Trophoblast cell (in vitro differentiated cells and primary cell): ENCODE measurements at regions not wholly inside any gene's neighbourhood (a gene's known extent, or its start where the extent isn't known, plus 50 kb on each side); places are given as distances from the start of the nearest gene placed in this dataset.

Experiments
- DNase-seq, 2 donors: peaks; one replicate each; pipeline ENCODE4 v3.0.0-alpha.2; 2016
- H2AFZ ChIP-seq: 2 replicates; pipeline ENCODE4 v1.6.1; 2013; ENCODE audit warnings: low read length, moderate library complexity, mild to moderate bottlenecking; ENCODE audit not compliant: insufficient read depth, poor library complexity
- H2AK5ac ChIP-seq: 2 replicates; pipeline ENCODE4 v1.6.1; 2013; ENCODE audit warnings: mild to moderate bottlenecking, low read length
- H2BK120ac ChIP-seq: 2 replicates; pipeline ENCODE4 v1.6.1; 2013; ENCODE audit warnings: low read length, mild to moderate bottlenecking, moderate library complexity; ENCODE audit not compliant: insufficient read depth, poor library complexity
- H2BK12ac ChIP-seq: 2 replicates; pipeline ENCODE4 v1.6.1; 2013; ENCODE audit warnings: mild to moderate bottlenecking, low read length, moderate library complexity
- H2BK5ac ChIP-seq: 2 replicates; pipeline ENCODE4 v1.6.1; 2013; ENCODE audit warnings: low read length, low read depth, moderate library complexity, mild to moderate bottlenecking; ENCODE audit not compliant: poor library complexity
- H3K14ac ChIP-seq: 2 replicates; pipeline ENCODE4 v1.6.1; 2013; ENCODE audit warnings: mild to moderate bottlenecking, low read length
- H3K18ac ChIP-seq: 2 replicates; pipeline ENCODE4 v1.6.1; 2013; ENCODE audit warnings: mild to moderate bottlenecking, low read length
- H3K23ac ChIP-seq: 2 replicates; pipeline ENCODE4 v1.6.1; 2013; ENCODE audit warnings: low read length
- H3K27ac ChIP-seq: 2 replicates; pipeline ENCODE4 v1.5.1; 2013; ENCODE audit warnings: low read depth, mild to moderate bottlenecking, inconsistent platforms, low read length, moderate library complexity
- H3K27me3 ChIP-seq: 2 replicates; pipeline ENCODE4 v1.6.1; 2013; ENCODE audit warnings: inconsistent platforms, mild to moderate bottlenecking, low read length, moderate library complexity; ENCODE audit not compliant: insufficient read depth
- H3K36me3 ChIP-seq, 2 experiments: 1 replicate in 1 of 2; 2 replicates in 1 of 2; pipeline ENCODE4 v1.6.1; 2013; ENCODE audit warnings: low read length in 2 of 2, mild to moderate bottlenecking in 2 of 2, moderate library complexity in 1 of 2; ENCODE audit not compliant: insufficient read depth in 2 of 2, control insufficient read depth in 1 of 2
- H3K4ac ChIP-seq: 2 replicates; pipeline ENCODE4 v1.6.1; 2013; ENCODE audit warnings: low read depth, mild to moderate bottlenecking, low read length, moderate library complexity
- H3K4me1 ChIP-seq, 2 experiments: 1 replicate in 1 of 2; 2 replicates in 1 of 2; pipeline ENCODE4 v1.6.1; 2013; ENCODE audit warnings: low read length in 2 of 2, mild to moderate bottlenecking in 2 of 2, moderate library complexity in 1 of 2; ENCODE audit not compliant: insufficient read depth in 2 of 2, control insufficient read depth in 1 of 2
- H3K4me2 ChIP-seq: 2 replicates; pipeline ENCODE4 v1.6.1; 2013; ENCODE audit warnings: inconsistent platforms, mild to moderate bottlenecking, low read length, moderate library complexity
- H3K4me3 ChIP-seq: 2 replicates; pipeline ENCODE4 v1.5.1; 2013; ENCODE audit warnings: mild to moderate bottlenecking, low read depth, low read length, inconsistent platforms
- H3K79me1 ChIP-seq: one replicate; pipeline ENCODE4 v1.6.1; 2013; ENCODE audit warnings: low read length
- H3K79me2 ChIP-seq: 2 replicates; pipeline ENCODE4 v1.6.1; 2013; ENCODE audit warnings: low read length, mild to moderate bottlenecking; ENCODE audit not compliant: control insufficient read depth, insufficient read depth, poor library complexity
- H3K9ac ChIP-seq: 2 replicates; pipeline ENCODE4 v1.6.1; 2013; ENCODE audit warnings: mild to moderate bottlenecking, low read length
- H3K9me3 ChIP-seq: 2 replicates; pipeline ENCODE4 v1.6.1; 2013; ENCODE audit warnings: low read depth, mild to moderate bottlenecking, control low read depth, inconsistent platforms, low read length; ENCODE audit not compliant: insufficient read depth
- H4K12ac ChIP-seq: 2 replicates; pipeline ENCODE4 v1.6.1; 2013; ENCODE audit warnings: low read depth, mild to moderate bottlenecking, low read length, moderate library complexity
- H4K8ac ChIP-seq: 2 replicates; pipeline ENCODE4 v1.6.1; 2013; ENCODE audit warnings: low read depth, mild to moderate bottlenecking, low read length, moderate library complexity
- H4K91ac ChIP-seq: one replicate; pipeline ENCODE4 v1.6.1; 2013; ENCODE audit warnings: low read depth, mild to moderate bottlenecking, low read length, moderate library complexity
- WGBS: extraction: QIAGEN DNeasy Blood & Tissue Kit; methylation state at CpG from one replicate; pipeline ENCODE4 v1.1.7; 2013; ENCODE audit warnings: missing lambda C conversion rate; ENCODE audit not compliant: insufficient read length, insufficient coverage; ENCODE audit errors: extremely low coverage; 5-methylcytosine and 5-hydroxymethylcytosine counted together

DNA sequence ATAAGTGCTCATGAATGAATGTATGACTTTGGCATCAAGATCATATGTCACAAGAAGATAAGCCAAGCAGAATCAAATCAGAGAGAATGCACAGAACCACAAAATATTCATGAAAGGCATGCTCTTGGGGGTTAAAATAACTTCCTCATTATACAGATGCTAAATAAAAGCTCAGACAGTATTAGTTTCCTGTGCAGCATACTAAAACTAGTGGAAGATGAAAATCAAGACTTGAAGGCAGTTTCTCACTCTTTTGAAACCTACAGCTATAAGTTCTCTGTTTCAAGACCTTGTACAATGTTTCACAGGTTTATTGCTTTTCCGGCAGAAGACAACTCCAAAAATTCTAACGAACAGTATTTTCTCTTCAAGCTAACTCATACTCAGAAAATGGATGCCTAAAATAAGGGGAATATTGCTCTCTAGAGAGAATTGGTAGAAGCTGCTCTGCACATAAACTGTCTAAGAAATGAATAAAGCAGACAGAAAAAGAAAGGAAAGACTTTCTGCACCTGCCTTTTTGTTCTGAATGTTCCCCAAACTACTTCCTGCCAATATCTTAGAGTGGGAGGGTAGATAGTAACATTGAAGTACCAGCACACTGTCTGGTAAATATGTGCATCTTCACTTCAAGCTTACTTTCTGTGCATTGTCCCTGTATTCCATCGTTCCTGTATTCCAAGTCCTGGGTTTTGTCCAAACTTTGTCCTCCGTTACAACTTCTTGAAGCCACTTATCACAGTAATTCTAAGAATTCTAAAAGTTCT is 639.4 kb upstream of the FAT3 start:
- Histone ChIP-seq H3K27ac (no peak overlapping the region), H4K8ac (no peak overlapping the region), H3K14ac (no peak overlapping the region), H3K4me2 (no peak overlapping the region), H3K9ac (no peak overlapping the region), H3K4me3 (no peak overlapping the region), H2AK5ac (no peak overlapping the region), H3K79me1 (no peaks in the 10 kb centered on the region), H3K27me3 (no peaks in the 10 kb centered on the region), H4K91ac (no peak overlapping the region), H3K18ac (no peak overlapping the region), H3K23ac (no peak overlapping the region), H3K4ac (no peak overlapping the region), H3K36me3 (no peaks in the 10 kb centered on the region), H3K4me1 (no peaks in the 10 kb centered on the region), H3K9me3 (no peaks in the 10 kb centered on the region), H2BK12ac (no peak overlapping the region), H2BK120ac (no peak overlapping the region), H2AFZ (no peak overlapping the region), H3K79me2 (no peaks in the 10 kb centered on the region), H4K12ac (no peak overlapping the region), H2BK5ac (no peak overlapping the region)
- DNase-seq = no peak
- no CpG with 5 or more reads among the region's 4 CpGs for WGBS

DNA sequence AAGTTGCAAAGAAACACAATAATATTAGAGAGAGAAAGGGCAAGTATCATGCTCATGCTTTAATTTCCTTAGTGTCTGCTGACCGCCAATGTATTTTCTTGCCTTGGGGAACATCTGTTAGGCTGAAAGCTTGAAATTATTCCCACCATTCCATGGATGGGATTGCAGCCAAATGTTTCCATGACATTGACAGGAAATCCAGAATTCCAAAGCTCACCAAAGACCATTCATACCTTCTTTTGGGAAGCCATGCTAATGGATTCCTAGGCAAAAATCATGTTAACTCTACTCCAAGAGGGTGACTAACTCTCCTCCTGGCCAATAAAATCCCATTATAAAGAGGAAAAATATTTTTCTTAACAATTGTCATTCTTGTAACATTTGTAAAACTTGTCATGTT is 661.4 kb upstream of the FAT3 start:
- H4K91ac ChIP-seq = no peak overlapping the region
- no peaks in the 10 kb centered on the region for H3K4me1 ChIP-seq
- H4K8ac ChIP-seq = no peak overlapping the region
- no peaks in the 10 kb centered on the region for H3K9me3 ChIP-seq
- no peak overlapping the region for H2AFZ ChIP-seq
- no peak overlapping the region for H3K27ac ChIP-seq
- H3K4ac ChIP-seq = no peak overlapping the region
- no peaks in the 10 kb centered on the region for H3K36me3 ChIP-seq
- no peaks in the 10 kb centered on the region for H3K79me2 ChIP-seq
- no peak overlapping the region for H3K23ac ChIP-seq
- H2BK12ac ChIP-seq = no peak overlapping the region
- no peaks in the 10 kb centered on the region for H3K27me3 ChIP-seq
- H2AK5ac ChIP-seq = no peak overlapping the region
- no peaks in the 10 kb centered on the region for H3K79me1 ChIP-seq
- H2BK120ac ChIP-seq = no peak overlapping the region
- no peak overlapping the region for H3K18ac ChIP-seq
- H3K4me3 ChIP-seq = no peak overlapping the region
- H3K9ac ChIP-seq = no peak overlapping the region
- no peak overlapping the region for H2BK5ac ChIP-seq
- no peak for DNase-seq
- H3K4me2 ChIP-seq = no peak overlapping the region
- WGBS = no CpG with 5 or more reads among the region's 1 CpG
- no peak overlapping the region for H4K12ac ChIP-seq
- no peak overlapping the region for H3K14ac ChIP-seq

DNA sequence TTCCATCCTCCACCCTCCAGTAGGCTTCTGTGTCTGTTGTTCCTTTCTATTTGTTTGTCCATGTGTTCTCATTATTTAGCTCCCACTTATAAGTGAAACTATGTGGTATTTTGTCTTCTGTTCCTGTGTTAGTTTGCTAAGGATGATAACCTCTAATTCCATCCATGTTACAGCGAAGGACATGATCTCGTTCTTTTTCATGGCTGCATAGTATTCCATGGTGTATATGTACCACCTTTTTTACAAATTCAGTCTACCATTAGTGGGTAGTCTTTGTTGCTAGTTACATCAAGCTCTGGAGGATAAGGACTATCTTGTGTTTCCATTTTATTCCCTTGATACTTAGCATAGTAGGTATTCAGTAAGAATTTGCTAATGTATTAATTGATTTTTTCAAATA is 664.2 kb upstream of the FAT3 start:
- no CpG with 5 or more reads among the region's 2 CpGs for WGBS
- Histone ChIP-seq H3K4me2 (no peak overlapping the region), H3K9me3 (no peaks in the 10 kb centered on the region), H3K23ac (no peak overlapping the region), H4K8ac (no peak overlapping the region), H2AK5ac (no peak overlapping the region), H2BK120ac (no peak overlapping the region), H3K79me1 (no peaks in the 10 kb centered on the region), H3K27me3 (no peaks in the 10 kb centered on the region), H3K4ac (no peak overlapping the region), H2AFZ (no peak overlapping the region), H4K12ac (no peak overlapping the region), H3K18ac (no peak overlapping the region), H3K27ac (no peak overlapping the region), H3K36me3 (no peaks in the 10 kb centered on the region), H4K91ac (no peak overlapping the region), H3K9ac (no peak overlapping the region), H3K4me3 (no peak overlapping the region), H2BK5ac (no peak overlapping the region), H3K14ac (no peak overlapping the region), H2BK12ac (no peak overlapping the region), H3K4me1 (no peaks in the 10 kb centered on the region), H3K79me2 (no peaks in the 10 kb centered on the region)
- DNase-seq = no peak

DNA sequence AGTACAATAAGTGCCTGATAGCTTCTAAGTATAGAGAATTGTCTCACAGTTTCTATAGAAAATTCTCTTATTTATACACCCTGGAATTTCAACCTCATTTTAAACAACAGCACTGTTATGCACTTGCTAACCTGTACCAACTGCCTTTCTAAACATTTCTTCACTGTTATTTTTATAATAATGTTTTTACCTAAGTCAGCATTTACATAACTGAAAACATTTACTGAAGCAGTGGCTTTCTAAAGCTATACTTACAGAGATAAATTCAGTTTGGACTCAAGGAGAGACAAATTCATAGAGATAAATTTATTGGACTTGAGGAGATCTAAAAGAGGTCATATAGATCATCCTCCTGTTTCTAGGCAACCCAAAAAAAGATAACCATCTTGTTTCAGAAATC is 686.6 kb upstream of the FAT3 start:
- Histone ChIP-seq H2BK12ac (no peak overlapping the region), H3K23ac (no peak overlapping the region), H3K4me3 (no peak overlapping the region), H3K14ac (no peak overlapping the region), H3K79me2 (no peaks in the 10 kb centered on the region), H3K36me3 (no peaks in the 10 kb centered on the region), H4K12ac (no peak overlapping the region), H3K18ac (no peak overlapping the region), H4K8ac (no peak overlapping the region), H3K27ac (no peak overlapping the region), H3K4ac (no peak overlapping the region), H3K9me3 (peaks cover 4% of the 10 kb centered on the region), H3K9ac (no peak overlapping the region), H3K4me1 (no peaks in the 10 kb centered on the region), H3K4me2 (no peak overlapping the region), H2BK5ac (no peak overlapping the region), H2BK120ac (no peak overlapping the region), H3K79me1 (no peaks in the 10 kb centered on the region), H2AFZ (no peak overlapping the region), H4K91ac (no peak overlapping the region), H3K27me3 (no peaks in the 10 kb centered on the region), H2AK5ac (no peak overlapping the region)
- no peak for DNase-seq
